ENCODE measurements at regions not wholly inside any gene's neighbourhood (a gene's known extent, or its start where the extent isn't known, plus 50 kb on each side); places are given as distances from the start of the nearest gene placed in this dataset.

DNA sequence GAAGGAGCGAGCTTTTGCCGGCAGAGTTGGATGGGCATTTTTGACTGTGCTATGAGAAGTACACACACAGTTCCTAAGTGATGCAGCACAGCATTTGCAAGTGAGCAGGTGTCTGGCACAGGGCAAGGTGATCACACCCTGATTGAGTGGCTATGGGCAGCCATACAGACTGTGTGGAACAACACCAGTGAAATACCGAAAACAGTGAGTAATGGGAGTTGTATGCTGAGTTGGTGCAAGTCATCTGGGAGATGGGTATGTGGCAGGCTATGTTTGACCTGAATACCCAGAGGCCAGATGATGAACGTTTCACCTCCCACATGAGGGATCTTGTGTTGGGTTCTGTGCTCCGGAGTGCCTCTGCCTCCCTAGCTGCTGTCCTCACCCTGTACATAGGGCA, 53.5 kb upstream of the TIPARP start:
- Histone ChIP-seq H3K9me3 (replicated peaks; ENCODE audit: insufficient read depth, low read length) (no peaks in the 10 kb centered on the region), H3K4me1 (ENCODE audit: low read length) (peaks cover 3% of the 10 kb centered on the region), H3K4me2 (ENCODE audit: low read depth, low read length) (no peak overlapping the region), H2AFZ (ENCODE audit: low read length) (no peak overlapping the region), H3K79me2 (ENCODE audit: low read length) (no peaks in the 10 kb centered on the region), H3K27ac (ENCODE audit: low read length) (no peak overlapping the region), H3K27me3 (replicated peaks; ENCODE audit: insufficient read depth, low read length) (no peaks in the 10 kb centered on the region), H3K9me2 (replicated peaks; ENCODE audit: insufficient read depth, low read length) (no peaks in the 10 kb centered on the region), H3F3A (ENCODE audit: insufficient read depth, low read length) (no peaks in the 10 kb centered on the region), H3K36me3 (replicated peaks; ENCODE audit: insufficient read depth, low read length) (no peaks in the 10 kb centered on the region), H3K4me3 (ENCODE audit: low read length) (no peak overlapping the region), H3K9ac (ENCODE audit: low read length) (no peak overlapping the region), H4K20me1 (ENCODE audit: insufficient read depth, low read length) (no peaks in the 10 kb centered on the region)
- DNase-seq = no peak
- no peak for TF ChIP-seq EZH2 (optimal IDR thresholded peaks at IDR 0.05; ENCODE audit: low read depth, low read length)
- TF ChIP-seq EZH2phosphoT487 (IDR thresholded peaks at IDR 0.05; ENCODE audit: low read length) = no peak
- TF ChIP-seq CTCF (IDR thresholded peaks at IDR 0.05; ENCODE audit: low read length) = no peak

- Histone ChIP-seq H3K27ac (ENCODE audit: low read length) (no peak overlapping the region), H3K9ac (ENCODE audit: low read length) (no peak overlapping the region), H3K79me2 (ENCODE audit: low read length) (no peaks in the 10 kb centered on the region), H3F3A (ENCODE audit: insufficient read depth, low read length) (no peaks in the 10 kb centered on the region), H2AFZ (ENCODE audit: low read length) (no peak overlapping the region), H3K4me3 (ENCODE audit: low read length) (no peak overlapping the region), H3K4me2 (ENCODE audit: low read depth, low read length) (no peak overlapping the region), H3K36me3 (replicated peaks; ENCODE audit: insufficient read depth, low read length) (no peaks in the 10 kb centered on the region), H3K9me2 (replicated peaks; ENCODE audit: insufficient read depth, low read length) (no peaks in the 10 kb centered on the region), H3K27me3 (replicated peaks; ENCODE audit: insufficient read depth, low read length) (no peaks in the 10 kb centered on the region), H4K20me1 (ENCODE audit: insufficient read depth, low read length) (no peaks in the 10 kb centered on the region), H3K9me3 (replicated peaks; ENCODE audit: insufficient read depth, low read length) (no peaks in the 10 kb centered on the region), H3K4me1 (ENCODE audit: low read length) (no peaks in the 10 kb centered on the region)
- no peak for TF ChIP-seq EZH2 (optimal IDR thresholded peaks at IDR 0.05; ENCODE audit: low read depth, low read length)
- TF ChIP-seq EZH2phosphoT487 (IDR thresholded peaks at IDR 0.05; ENCODE audit: low read length) = no peak
- TF ChIP-seq CTCF (IDR thresholded peaks at IDR 0.05; ENCODE audit: low read length) = no peak
- no peak for DNase-seq
Measured at GRCh38 chr3:156620260-156620659, 54.1 kb upstream of the TIPARP start.

DNA sequence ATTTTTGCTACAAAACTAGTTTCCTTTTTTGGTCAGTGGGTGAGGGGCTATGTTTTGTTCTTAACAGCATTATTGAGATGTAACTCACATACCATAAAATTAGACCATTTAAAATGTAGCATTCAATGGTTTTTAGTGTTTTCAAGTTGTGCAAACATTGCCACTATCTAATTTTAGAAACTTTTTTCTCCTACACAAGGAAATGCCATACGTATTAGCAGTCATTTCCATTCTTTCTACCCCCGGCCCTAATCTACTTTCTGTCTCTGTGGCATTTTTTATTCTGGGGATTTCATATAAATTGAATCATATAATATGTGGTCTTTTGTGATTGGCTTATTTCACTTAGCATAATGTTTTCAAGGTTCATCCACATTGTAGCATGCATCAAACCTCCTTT, 55.0 kb upstream of the TIPARP start:
- Histone ChIP-seq H3K4me3 (ENCODE audit: low read length) (no peak overlapping the region), H3K9me2 (replicated peaks; ENCODE audit: insufficient read depth, low read length) (no peaks in the 10 kb centered on the region), H3K4me1 (ENCODE audit: low read length) (no peaks in the 10 kb centered on the region), H3K79me2 (ENCODE audit: low read length) (no peaks in the 10 kb centered on the region), H3K36me3 (replicated peaks; ENCODE audit: insufficient read depth, low read length) (no peaks in the 10 kb centered on the region), H3K9ac (ENCODE audit: low read length) (no peak overlapping the region), H3F3A (ENCODE audit: insufficient read depth, low read length) (no peaks in the 10 kb centered on the region), H3K27ac (ENCODE audit: low read length) (no peak overlapping the region), H3K27me3 (replicated peaks; ENCODE audit: insufficient read depth, low read length) (no peaks in the 10 kb centered on the region), H4K20me1 (ENCODE audit: insufficient read depth, low read length) (no peaks in the 10 kb centered on the region), H3K4me2 (ENCODE audit: low read depth, low read length) (no peak overlapping the region), H3K9me3 (replicated peaks; ENCODE audit: insufficient read depth, low read length) (no peaks in the 10 kb centered on the region), H2AFZ (ENCODE audit: low read length) (no peak overlapping the region)
- TF ChIP-seq EZH2phosphoT487 (IDR thresholded peaks at IDR 0.05; ENCODE audit: low read length) (no peak), CTCF (IDR thresholded peaks at IDR 0.05; ENCODE audit: low read length) (no peak), EZH2 (optimal IDR thresholded peaks at IDR 0.05; ENCODE audit: low read depth, low read length) (no peak)
- DNase-seq = no peak

Data from MM.1S (cell line).